ENCODE measurements at regions not wholly inside any gene's neighbourhood (a gene's known extent, or its start where the extent isn't known, plus 50 kb on each side); places are given as distances from the start of the nearest gene placed in this dataset.

- TF ChIP-seq CTCF (IDR thresholded peaks at IDR 0.05; ENCODE audit: extremely low read depth in 1 of 2, insufficient read depth in 1 of 2, low read depth in 1 of 2, low read length in 2 of 2) (no peak), EZH2 (IDR thresholded peaks at IDR 0.05; ENCODE audit: borderline replicate concordance, low read depth, low read length, severe bottlenecking) (no peak), MAX (IDR thresholded peaks at IDR 0.05; ENCODE audit: insufficient read depth, insufficient read length) (no peak), POLR2AphosphoS5 (IDR thresholded peaks at IDR 0.05; ENCODE audit: insufficient read depth, low read depth, low read length) (no peak), POLR2A (IDR thresholded peaks at IDR 0.05; ENCODE audit: low read depth, low read length) (no peak), MYC (IDR thresholded peaks at IDR 0.05; ENCODE audit: low read depth, low read length) (no peak)
These were observed 476.8 kb downstream of the CETN3 start for GRCh38 chr5:89932771-89933181.

All from endothelial cell of umbilical vein (primary cell).